OCI-LY7 (cell line): ENCODE measurements at regions not wholly inside any gene's neighbourhood (a gene's known extent, or its start where the extent isn't known, plus 50 kb on each side); places are given as distances from the start of the nearest gene placed in this dataset.
"Not testable (repeated sequence)": the region's sequence is repeated elsewhere in the genome, so short reads cannot be mapped to it uniquely, and the experiment has no call there.

Experiments
- EZH2phosphoT487 ChIP-seq: fragments of 200-600 bp; sonication (generic); IDR thresholded peaks from 2 replicates; pipeline ENCODE4 v1.6.1; 2018; ENCODE audit warnings: low read depth, borderline replicate concordance, mild to moderate bottlenecking, mixed run types, antibody characterized with exemption, low read length, moderate library complexity, mixed read lengths
- TF ChIP-seq, protein P1 (sequence below): fragments of 200-600 bp; sonication (generic); conservative IDR thresholded peaks from 2 replicates; pipeline ENCODE4 v1.5.1; 2014; ENCODE audit warnings: mild to moderate bottlenecking, antibody characterized with exemption, low read length, moderate library complexity, mixed read lengths

GRCh38 chr5:67837225-67837624, 378.3 kb upstream of the PIK3R1 start:
- TF ChIP-seq, protein P1, sequence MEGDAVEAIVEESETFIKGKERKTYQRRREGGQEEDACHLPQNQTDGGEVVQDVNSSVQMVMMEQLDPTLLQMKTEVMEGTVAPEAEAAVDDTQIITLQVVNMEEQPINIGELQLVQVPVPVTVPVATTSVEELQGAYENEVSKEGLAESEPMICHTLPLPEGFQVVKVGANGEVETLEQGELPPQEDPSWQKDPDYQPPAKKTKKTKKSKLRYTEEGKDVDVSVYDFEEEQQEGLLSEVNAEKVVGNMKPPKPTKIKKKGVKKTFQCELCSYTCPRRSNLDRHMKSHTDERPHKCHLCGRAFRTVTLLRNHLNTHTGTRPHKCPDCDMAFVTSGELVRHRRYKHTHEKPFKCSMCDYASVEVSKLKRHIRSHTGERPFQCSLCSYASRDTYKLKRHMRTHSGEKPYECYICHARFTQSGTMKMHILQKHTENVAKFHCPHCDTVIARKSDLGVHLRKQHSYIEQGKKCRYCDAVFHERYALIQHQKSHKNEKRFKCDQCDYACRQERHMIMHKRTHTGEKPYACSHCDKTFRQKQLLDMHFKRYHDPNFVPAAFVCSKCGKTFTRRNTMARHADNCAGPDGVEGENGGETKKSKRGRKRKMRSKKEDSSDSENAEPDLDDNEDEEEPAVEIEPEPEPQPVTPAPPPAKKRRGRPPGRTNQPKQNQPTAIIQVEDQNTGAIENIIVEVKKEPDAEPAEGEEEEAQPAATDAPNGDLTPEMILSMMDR, result not testable (repeated sequence)
- not testable (repeated sequence) for TF ChIP-seq EZH2phosphoT487
